IPS-NIHi7 (cell line): ENCODE measurements at regions not wholly inside any gene's neighbourhood (a gene's known extent, or its start where the extent isn't known, plus 50 kb on each side); places are given as distances from the start of the nearest gene placed in this dataset.
"Not testable (repeated sequence)": the region's sequence is repeated elsewhere in the genome, so short reads cannot be mapped to it uniquely, and the experiment has no call there.

ENCODE experiments used
- DNase-seq: peaks from one replicate; pipeline ENCODE4 v3.0.0; 2012; ENCODE audit warnings: mixed read lengths; ENCODE audit errors: extremely low spot score

DNA sequence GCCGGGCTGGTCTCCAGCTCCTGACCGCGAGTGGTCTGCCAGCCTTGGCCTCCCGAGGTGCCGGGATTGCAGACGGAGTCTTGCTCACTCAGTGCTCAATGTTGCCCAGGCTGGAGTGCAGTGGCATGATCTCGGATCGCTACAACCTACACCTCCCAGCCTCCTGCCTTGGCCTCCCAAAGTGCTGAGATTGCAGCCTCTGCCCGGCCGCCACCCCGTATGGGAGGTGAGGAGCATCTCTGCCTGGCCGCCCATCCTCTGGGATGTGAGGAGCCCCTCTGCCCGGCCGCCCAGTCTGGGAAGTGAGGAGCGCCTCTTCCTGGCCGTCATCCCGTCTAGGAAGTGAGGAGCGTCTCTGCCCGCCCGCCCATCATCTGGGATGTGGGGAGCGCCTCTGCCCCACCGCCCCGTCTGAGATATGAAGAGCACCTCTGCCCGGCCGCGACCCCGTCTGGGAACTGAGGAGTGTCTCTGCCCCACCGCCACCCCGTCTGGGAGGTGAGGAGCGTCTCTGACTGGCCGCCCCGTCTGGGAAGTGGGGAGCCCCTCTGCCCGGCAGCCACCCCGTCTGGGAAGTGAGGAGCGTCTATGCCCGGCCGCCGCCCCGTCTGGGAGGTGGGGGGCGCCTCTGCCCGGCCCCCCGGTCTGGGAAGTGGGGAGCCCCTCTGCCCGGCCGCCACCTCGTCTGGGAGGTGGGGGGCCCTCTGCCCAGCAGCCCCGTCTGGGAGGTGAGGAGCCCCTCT, 861.8 kb upstream of the INTU start:
- not testable (repeated sequence) for DNase-seq

DNA sequence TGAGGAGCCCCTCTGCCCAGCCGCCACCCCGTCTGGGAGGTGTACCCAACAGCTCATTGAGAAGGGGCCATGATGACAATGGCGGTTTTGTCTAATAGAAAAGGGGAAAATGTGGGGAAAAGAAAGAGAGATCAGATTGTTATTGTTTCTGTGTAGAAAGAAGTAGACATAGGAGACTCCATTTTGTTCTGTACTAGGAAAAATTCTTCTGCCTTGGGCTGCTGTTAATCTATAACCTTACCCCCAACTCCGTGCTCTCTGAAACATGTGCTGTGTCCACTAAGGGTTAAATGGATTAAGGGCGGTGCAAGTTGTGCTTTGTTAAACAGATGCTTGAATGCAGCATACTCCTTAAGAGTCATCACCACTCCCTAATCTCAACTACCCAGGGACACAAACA, 861.1 kb upstream of the INTU start:
- DNase-seq: not testable (repeated sequence)

DNA sequence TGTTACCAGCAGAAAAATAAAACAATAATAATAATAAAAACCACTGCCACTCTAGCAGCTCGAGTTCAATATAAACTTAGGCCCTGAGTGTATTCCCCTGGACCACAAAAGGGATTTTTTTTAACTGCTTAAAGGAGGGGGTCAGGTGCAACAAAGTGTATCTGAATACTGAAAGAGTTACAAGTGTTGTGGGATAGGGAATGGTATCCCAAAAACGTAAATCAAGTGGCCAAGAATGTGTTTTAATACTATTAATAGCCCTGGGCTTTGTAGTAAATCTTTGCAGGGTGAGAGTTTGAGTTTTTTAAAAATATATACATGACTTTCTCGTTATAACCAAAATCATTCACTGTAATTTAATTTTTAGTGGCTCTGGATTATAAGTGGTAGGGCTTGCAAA, 860.1 kb upstream of the INTU start:
- DNase-seq: no peak

GRCh38 chr4:126775485-126776106, 857.2 kb upstream of the INTU start:
- DNase-seq: no peak

- no peak for DNase-seq
These were observed 856.4 kb upstream of the INTU start for GRCh38 chr4:126776361-126776760.

DNA sequence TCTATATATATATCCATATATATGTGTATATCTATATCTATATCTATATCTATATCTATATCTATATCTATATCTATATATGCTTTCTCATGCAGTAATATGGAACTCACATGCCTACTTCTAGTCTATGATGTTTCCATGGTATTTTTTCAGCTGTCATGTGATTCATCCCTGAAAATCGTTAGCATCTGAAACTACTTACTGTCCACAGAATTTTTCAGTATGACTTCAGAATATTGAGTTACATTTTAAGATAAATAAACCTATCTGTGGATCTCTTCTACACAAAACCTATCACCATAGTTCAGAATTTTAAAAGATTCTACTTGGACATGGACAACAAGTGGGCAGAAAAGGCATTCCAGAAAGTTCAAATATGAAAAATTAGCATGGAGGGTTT, 855.1 kb upstream of the INTU start:
- no peak for DNase-seq

GRCh38 chr4:126778348-126778747, 854.4 kb upstream of the INTU start:
- DNase-seq: no peak

DNA sequence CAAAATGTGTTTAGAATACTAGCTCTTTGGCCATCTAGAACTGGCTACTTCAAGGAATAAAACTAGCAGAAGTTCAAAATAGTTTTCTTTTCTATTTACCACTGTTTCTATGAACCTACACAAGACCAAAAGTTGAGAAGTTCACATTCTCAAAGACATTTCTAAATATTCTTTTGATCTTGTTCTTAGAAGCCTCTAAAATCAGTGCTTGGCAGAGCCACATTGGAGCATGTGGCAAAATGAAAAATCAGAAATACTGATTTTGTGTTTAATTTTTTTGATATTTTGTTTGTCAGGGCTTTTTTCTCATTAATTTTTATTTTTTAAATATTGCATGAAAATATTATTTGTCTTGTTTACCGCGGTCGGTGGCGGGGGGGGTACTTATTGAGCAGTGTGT, 853.8 kb upstream of the INTU start:
- DNase-seq: no peak

DNA sequence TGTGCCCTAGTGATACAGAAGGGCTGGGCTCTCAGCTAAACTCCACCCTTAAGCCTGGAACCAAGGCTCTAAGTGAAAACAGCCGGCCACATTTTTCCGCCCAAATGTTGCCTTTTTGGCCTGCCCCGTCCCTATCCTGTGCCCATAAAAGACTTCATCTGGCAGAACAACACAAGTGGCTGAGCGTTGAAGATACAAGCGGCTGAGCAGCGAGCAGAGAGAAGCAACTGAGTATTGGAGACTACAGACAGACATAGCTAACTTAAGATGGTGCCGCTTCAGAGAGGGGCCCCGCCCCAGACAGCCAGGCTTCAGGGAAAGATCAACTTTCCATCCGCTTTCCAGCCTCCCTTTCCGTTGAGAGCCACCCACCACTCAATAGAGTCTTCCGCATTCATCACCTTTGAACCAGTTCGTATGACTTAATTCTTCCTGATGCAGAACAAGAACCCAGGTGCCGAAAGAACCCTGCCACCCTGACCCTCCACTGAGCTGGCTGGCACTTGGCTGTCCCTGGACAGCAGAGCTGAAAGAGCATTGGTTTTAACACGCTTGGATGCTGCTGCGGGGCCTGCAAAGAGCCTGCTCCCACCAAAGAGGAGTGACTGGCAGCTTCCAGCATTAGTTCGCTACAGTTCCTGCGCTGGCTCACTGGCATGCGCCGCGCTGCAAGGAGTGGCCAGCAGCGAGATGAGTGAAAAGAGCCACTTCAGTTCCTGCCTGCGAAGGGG, 853.2 kb upstream of the INTU start:
- DNase-seq: no peak

DNA sequence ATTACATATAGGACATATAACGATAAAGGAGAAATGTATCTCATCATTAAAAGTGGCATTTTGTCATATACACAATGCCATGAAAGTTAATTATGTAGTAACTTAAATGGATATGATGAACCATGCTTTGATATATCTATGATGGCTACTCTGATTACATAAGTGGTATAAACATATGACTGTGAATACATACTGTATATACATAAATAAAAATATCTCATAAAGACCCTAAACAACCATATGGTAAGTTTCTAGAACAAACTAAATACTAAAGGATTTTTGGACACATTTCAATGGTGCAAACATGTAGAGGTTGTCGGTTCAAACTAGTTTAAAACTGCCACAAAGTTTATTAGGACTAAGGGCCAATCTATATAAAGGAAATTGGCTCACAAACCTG, 849.6 kb upstream of the INTU start:
- DNase-seq: no peak

DNA sequence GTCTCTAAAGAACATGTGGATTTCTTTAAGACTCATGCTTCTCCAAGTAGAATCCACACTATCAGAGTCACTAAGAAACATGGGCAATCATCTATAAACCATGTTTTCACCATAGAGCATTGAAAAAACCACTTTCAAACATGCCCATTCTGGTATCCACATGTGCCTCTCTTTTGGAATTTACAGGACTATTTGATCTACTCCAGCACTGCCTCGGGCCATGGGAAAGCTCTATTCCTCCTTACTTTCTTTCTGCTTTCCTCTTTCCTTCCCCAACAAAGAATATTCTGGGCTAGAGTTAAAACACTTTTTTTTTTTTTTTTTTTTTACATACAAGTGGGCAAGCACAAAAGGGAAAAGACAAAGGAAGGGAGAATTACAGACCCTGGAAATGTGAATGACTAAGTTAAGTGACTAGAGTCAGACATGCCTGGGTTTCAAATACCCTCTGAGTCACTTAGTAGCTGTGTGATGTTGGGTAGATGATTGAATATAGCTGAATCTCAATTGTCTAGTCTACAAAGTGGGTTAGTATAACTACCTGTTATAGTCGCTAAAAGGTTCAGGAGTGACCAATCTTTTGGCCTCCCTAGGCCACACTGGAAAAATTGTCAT, 847.7 kb upstream of the INTU start:
- DNase-seq: no peak

DNA sequence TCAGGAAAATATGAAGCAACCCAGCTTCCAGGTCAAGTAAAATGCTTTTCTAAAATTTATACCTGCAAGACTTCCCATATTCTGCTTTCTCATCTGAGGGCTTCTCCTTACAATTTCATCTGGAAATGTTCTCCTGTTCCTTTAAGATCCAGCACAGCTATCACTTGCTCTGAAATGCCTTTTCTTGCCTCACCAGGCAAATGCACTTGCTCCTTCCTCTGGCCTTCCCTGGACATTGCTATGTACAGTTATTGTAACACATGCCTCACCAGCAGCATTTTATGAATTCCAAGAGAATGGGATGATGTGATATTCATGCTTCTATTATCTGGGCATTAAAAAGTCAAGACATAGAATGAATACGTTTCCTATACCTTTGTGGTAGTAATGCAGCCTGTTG, 842.1 kb upstream of the INTU start:
- DNase-seq: no peak

- DNase-seq: no peak
These were observed 838.4 kb upstream of the INTU start for GRCh38 chr4:126794363-126794762.

- no peak for DNase-seq
These were observed 834.5 kb upstream of the INTU start for GRCh38 chr4:126798214-126798613.

GRCh38 chr4:126799416-126799815, 833.3 kb upstream of the INTU start:
- DNase-seq: no peak

GRCh38 chr4:126799971-126800574, 832.7 kb upstream of the INTU start:
- DNase-seq: no peak

DNA sequence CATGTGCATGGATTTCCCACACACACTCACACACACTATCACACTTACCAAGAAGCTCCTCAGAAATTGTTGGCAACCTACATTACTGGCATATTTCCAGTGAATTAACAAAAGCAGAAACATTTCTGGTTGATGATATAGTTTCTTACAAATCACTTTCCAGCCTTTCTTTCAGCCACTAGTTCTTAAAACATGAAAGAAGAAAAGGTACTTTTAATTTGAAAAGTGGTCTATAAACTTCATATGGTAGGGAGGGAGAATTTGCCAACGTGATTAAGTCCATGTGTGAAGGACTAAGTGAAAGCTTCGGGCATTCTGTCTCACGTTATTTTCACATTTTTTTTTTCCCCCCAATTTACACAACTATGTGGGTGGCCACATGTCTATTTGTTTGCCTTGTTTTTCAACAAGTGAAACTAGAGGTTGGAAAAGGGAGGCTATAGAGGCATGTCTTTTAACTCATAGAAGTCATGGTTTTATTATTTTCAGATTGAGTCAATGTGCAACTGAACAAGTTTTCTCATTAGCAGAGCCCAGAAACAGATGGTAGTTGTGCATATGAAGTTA, 832.1 kb upstream of the INTU start:
- DNase-seq: no peak

DNA sequence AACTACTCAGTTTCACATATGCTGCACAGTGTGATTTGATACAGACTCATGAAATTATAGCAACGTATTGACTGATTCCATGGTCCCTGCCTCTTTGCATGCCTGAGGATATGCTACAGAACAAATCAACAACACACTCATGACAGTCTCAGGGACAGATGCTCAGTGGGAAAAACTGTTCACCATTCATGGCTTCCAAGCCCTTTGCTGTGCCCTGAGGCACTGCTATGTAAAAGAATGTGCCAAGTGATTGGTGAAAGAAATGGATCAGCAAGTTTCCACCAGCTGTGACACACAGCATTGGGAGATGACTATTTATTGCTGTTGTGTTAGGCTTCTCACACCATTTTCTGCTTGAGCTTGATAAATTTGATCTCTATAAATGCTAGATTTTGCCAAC, 825.6 kb upstream of the INTU start:
- DNase-seq: no peak

GRCh38 chr4:126812076-126812475, 820.7 kb upstream of the INTU start:
- no peak for DNase-seq

- no peak for DNase-seq
These were observed 812.1 kb upstream of the INTU start for GRCh38 chr4:126820631-126821030.

DNA sequence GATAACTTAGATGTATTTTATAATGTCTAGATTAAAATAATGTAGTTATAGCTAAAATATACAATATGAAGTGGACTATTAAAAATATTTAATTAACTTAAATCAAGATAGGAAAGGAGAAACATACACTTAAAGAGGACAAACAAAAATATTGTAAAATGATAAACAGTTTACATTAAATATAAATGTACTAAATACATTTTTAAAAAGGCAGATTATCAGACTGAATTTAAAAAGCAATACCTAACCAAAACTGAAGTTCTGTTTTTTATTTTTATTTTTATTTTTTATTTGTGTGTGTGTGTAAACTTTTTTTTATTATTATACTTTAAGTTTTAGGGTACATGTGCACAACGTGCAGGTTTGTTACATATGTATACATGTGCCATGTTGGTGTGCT, 811.6 kb upstream of the INTU start:
- no peak for DNase-seq

GRCh38 chr4:126825083-126825482, 807.7 kb upstream of the INTU start:
- DNase-seq: no peak
